Smooth muscle cell (in vitro differentiated cells): ENCODE measurements at regions not wholly inside any gene's neighbourhood (a gene's known extent, or its start where the extent isn't known, plus 50 kb on each side); places are given as distances from the start of the nearest gene placed in this dataset.

Experiments
- DNase-seq: peaks from one replicate; lab custom pipeline; 2025; ENCODE audit not compliant: unreplicated experiment; lab: John Stamatoyannopoulos, UW
- H2AFZ ChIP-seq: fragments of 200-600 bp; sonication (generic); 2 replicates; pipeline ENCODE4 v1.6.0; 2016; ENCODE audit warnings: antibody characterized with exemption, low read depth, mild to moderate bottlenecking
- H3F3A ChIP-seq: fragments of 200-600 bp; sonication (generic); 2 replicates; pipeline ENCODE4 v1.6.0; 2017; ENCODE audit warnings: antibody characterized with exemption, low read depth
- H3K27ac ChIP-seq: fragments of 200-600 bp; sonication (generic); 2 replicates; pipeline ENCODE4 v1.5.1; 2016; ENCODE audit warnings: low read depth, mild to moderate bottlenecking
- H3K27me3 ChIP-seq: fragments of 200-600 bp; sonication (generic); 2 replicates; pipeline ENCODE4 v1.6.1; 2016; ENCODE audit warnings: low read depth, mild to moderate bottlenecking
- H3K36me3 ChIP-seq: fragments of 200-600 bp; sonication (generic); 2 replicates; pipeline ENCODE4 v1.5.1; 2016; ENCODE audit warnings: low read depth
- H3K4me1 ChIP-seq: fragments of 200-600 bp; sonication (generic); 2 replicates; pipeline ENCODE4 v1.5.1; 2016; ENCODE audit warnings: low read depth
- H3K4me2 ChIP-seq: fragments of 200-600 bp; sonication (generic); 2 replicates; pipeline ENCODE4 v1.6.0; 2016; ENCODE audit warnings: mild to moderate bottlenecking
- H3K4me3 ChIP-seq: fragments of 200-600 bp; sonication (generic); 2 replicates; pipeline ENCODE4 v1.5.1; 2016; ENCODE audit warnings: mild to moderate bottlenecking
- H3K79me2 ChIP-seq: fragments of 200-600 bp; sonication (generic); 2 replicates; pipeline ENCODE4 v1.6.0; 2016; ENCODE audit warnings: low read depth, mild to moderate bottlenecking
- H3K9ac ChIP-seq: fragments of 200-600 bp; sonication (generic); 2 replicates; pipeline ENCODE4 v1.6.0; 2016; ENCODE audit warnings: low read depth
- H3K9me3 ChIP-seq: fragments of 200-600 bp; sonication (generic); replicated peaks from 2 replicates; pipeline ENCODE4 v1.5.1; 2016; ENCODE audit warnings: low read depth
- H4K20me1 ChIP-seq: fragments of 200-600 bp; sonication (generic); 2 replicates; pipeline ENCODE4 v1.6.0; 2016; ENCODE audit warnings: low read depth
- WGBS: methylation state at CpG from one replicate; pipeline ENCODE4 v1.1.7; 2016; ENCODE audit warnings: low lambda C conversion rate; 5-methylcytosine and 5-hydroxymethylcytosine counted together
- TF ChIP-seq, protein P1 (sequence below): fragments of 200-600 bp; sonication (generic); IDR thresholded peaks from 2 replicates; pipeline ENCODE4 v1.5.1; 2017; ENCODE audit warnings: borderline replicate concordance, mild to moderate bottlenecking, antibody characterized with exemption; ENCODE audit not compliant: insufficient read depth, poor library complexity, severe bottlenecking

GRCh38 chr19:28424662-28425045, 788.3 kb downstream of the UQCRFS1 start:
- H2AFZ ChIP-seq: no peak overlapping the region
- no peaks in the 10 kb centered on the region for H3K79me2 ChIP-seq
- 56% methylated on average over 4 of the region's 4 CpGs for WGBS
- no peak overlapping the region for H3K4me3 ChIP-seq
- no peaks in the 10 kb centered on the region for H3K36me3 ChIP-seq
- no peaks in the 10 kb centered on the region for H3K9me3 ChIP-seq
- no peaks in the 10 kb centered on the region for H3F3A ChIP-seq
- no peak for DNase-seq
- H3K27ac ChIP-seq: no peak overlapping the region
- H3K9ac ChIP-seq: no peak overlapping the region
- H3K4me1 ChIP-seq: peaks cover 11% of the 10 kb centered on the region
- H3K4me2 ChIP-seq: no peak overlapping the region
- H4K20me1 ChIP-seq: no peaks in the 10 kb centered on the region
- TF ChIP-seq, protein P1, sequence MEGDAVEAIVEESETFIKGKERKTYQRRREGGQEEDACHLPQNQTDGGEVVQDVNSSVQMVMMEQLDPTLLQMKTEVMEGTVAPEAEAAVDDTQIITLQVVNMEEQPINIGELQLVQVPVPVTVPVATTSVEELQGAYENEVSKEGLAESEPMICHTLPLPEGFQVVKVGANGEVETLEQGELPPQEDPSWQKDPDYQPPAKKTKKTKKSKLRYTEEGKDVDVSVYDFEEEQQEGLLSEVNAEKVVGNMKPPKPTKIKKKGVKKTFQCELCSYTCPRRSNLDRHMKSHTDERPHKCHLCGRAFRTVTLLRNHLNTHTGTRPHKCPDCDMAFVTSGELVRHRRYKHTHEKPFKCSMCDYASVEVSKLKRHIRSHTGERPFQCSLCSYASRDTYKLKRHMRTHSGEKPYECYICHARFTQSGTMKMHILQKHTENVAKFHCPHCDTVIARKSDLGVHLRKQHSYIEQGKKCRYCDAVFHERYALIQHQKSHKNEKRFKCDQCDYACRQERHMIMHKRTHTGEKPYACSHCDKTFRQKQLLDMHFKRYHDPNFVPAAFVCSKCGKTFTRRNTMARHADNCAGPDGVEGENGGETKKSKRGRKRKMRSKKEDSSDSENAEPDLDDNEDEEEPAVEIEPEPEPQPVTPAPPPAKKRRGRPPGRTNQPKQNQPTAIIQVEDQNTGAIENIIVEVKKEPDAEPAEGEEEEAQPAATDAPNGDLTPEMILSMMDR: no peak
- H3K27me3 ChIP-seq: no peaks in the 10 kb centered on the region

DNA sequence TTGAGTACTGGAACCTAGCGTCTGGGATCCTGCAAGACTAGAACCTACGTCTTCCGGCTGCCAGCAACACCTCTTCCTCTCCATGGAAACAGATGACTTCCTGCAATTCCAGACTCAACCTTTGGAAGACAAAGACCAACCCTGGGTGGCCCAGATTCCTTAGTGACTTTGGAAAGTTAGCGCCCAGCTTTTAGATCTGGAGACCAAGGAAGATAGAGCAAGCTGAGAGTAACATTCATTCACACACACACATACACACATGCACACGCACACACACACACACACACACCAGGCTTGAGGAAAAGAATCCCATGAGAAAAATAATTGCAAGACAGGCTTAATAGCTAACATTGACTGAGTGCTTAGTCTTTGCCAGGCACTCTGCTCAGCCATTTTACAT, 788.9 kb downstream of the UQCRFS1 start:
- no peaks in the 10 kb centered on the region for H3K27me3 ChIP-seq
- no peaks in the 10 kb centered on the region for H3K36me3 ChIP-seq
- no peak overlapping the region for H3K27ac ChIP-seq
- H3K79me2 ChIP-seq: no peaks in the 10 kb centered on the region
- WGBS: 39% methylated on average over 5 of the region's 5 CpGs
- H3K9ac ChIP-seq: no peak overlapping the region
- H3K4me3 ChIP-seq: no peak overlapping the region
- H3F3A ChIP-seq: no peaks in the 10 kb centered on the region
- TF ChIP-seq, protein P1: no peak
- DNase-seq: no peak
- H2AFZ ChIP-seq: no peak overlapping the region
- no peak overlapping the region for H3K4me2 ChIP-seq
- peaks cover 11% of the 10 kb centered on the region for H3K4me1 ChIP-seq
- H4K20me1 ChIP-seq: no peaks in the 10 kb centered on the region
- H3K9me3 ChIP-seq: no peaks in the 10 kb centered on the region

DNA sequence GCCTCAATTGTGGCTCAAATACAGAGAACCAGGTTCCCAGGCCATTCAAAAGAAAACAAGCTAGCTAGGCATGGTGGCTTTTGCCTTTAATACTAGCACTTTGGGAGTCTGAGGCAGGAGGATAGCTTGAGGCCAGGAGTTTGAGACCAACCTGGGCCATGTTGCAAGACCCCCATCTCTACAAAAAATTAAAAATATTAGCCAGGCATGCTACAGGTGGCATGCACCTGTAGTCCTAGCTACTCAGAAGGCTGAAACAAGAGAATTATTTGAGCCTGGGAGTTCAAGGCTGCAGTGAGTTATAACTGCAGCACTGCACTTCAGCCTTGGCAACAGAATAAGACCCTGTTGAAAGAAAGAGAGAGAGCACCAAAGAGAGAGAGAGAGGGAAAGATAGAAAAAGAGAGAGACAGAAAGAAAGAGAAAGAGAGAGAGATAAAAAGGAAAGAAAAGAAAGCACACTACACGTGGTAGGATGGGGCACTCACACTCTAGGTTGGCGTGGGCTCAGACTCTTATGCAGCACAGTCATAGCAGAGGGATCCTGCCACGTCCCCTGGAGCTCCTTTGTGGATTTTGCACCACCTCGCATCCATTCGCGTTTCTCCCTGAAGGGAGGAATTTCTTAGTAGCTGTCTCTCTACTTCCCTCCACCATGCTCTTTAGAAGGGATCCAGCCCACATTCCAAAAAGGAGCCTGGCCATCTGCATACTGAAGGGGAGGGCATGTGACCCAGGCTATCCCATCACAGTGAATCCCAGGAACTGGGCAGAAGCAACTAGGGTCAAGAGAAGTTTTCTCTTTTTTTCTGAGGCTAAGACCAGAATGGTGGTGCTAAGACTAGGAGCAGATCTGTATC, 789.9 kb downstream of the UQCRFS1 start:
- no peak for DNase-seq
- 58% methylated on average over 6 of the region's 6 CpGs for WGBS

More for the DNA sequence above, 789.9 kb downstream of the UQCRFS1 start:
- Histone ChIP-seq H3K79me2 (no peaks in the 10 kb centered on the region), H3K27ac (no peak overlapping the region), H3K4me2 (no peak overlapping the region), H3K4me3 (no peak overlapping the region), H3K36me3 (no peaks in the 10 kb centered on the region), H4K20me1 (no peaks in the 10 kb centered on the region), H2AFZ (no peak overlapping the region), H3K9me3 (no peaks in the 10 kb centered on the region), H3K4me1 (peaks cover 11% of the 10 kb centered on the region), H3F3A (no peaks in the 10 kb centered on the region), H3K9ac (no peak overlapping the region), H3K27me3 (no peaks in the 10 kb centered on the region)
- TF ChIP-seq, protein P1: no peak
